GF-D8 (cell line): ENCODE measurements at regions not wholly inside any gene's neighbourhood (a gene's known extent, or its start where the extent isn't known, plus 50 kb on each side); places are given as distances from the start of the nearest gene placed in this dataset.
"Not testable (repeated sequence)": the region's sequence is repeated elsewhere in the genome, so short reads cannot be mapped to it uniquely, and the experiment has no call there.

ENCODE experiments used
- DNase-seq: peaks from one replicate; lab custom pipeline; 2025; lab: John Stamatoyannopoulos, UW

DNA sequence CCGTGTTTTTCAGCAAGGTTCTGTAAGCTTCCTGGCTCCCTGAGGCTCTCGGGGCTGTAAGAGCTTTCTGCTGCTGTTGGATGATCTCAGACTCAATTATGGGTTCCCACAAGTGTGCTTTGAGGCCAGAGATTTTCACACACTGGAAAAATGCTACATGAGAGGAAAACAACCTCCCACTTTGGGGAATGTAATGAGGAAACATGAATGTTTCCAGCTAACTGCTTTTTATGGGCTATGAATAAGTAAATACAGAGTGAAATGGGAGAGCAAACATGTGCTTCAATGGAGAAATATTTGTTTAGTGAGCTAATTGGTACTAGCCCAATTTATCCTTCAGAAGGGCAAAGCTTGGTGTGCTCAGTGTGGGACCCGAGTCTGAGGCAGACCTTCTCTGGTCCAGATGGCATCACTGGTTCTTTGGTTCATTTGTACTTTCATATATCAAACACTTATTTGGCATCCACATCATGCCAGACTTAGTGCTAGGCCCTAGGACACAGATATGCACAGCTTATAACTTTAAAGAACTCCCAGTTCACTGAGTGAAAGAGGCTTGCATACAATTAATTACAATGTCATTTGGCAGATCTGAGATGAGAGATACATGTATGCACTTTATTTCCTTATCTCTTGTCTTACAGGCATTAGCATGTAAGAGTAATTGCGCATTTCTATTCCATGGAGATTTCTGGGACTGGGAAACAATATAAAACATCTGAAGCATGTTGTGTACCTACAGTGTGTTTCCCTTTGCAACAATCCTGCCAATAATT, 248.8 kb downstream of the RDH14 start:
- no peak for DNase-seq

GRCh38 chr2:18309627-18310026, 250.8 kb downstream of the RDH14 start:
- DNase-seq = no peak

DNA sequence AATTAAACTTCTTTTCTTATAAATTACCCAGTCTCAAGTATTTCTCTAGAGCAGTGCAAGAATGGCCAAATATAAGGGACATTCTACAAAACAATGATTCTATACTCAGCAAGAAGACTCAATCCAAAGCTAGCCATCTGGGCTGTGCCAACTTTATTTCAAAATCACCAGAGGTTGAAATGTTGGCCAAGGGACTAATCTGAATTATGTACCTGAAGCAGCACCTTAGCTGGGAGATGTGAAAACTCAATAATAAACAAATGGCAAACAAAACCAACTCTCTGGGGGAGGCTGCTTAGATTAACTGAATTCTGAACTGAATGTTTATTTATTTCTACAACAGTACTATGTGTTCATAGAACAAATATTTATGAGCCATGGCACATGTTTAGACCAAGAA, 251.3 kb downstream of the RDH14 start:
- DNase-seq = no peak

DNA sequence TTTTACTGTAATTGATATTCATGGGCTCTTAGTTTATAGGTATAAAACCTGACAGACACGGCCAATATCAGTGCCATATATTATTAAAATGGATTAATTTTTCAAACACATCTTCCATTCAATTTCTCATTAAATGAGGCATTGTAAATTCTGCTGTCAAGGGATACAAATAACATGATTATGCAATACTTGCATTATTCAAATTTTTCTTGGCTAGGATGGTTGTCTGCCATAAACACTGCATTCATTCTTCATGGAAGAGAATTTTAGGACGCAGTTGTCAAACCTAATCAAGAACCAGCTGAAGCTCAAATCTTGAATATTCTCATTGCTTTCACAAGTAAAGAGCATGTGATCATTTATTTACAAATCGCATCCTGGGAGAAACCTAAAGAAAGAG, 255.6 kb downstream of the RDH14 start:
- DNase-seq = no peak

GRCh38 chr2:18301421-18302139, 258.9 kb downstream of the RDH14 start:
- no peak for DNase-seq

- DNase-seq = no peak
These were observed 260.8 kb downstream of the RDH14 start for GRCh38 chr2:18299423-18300212.

DNA sequence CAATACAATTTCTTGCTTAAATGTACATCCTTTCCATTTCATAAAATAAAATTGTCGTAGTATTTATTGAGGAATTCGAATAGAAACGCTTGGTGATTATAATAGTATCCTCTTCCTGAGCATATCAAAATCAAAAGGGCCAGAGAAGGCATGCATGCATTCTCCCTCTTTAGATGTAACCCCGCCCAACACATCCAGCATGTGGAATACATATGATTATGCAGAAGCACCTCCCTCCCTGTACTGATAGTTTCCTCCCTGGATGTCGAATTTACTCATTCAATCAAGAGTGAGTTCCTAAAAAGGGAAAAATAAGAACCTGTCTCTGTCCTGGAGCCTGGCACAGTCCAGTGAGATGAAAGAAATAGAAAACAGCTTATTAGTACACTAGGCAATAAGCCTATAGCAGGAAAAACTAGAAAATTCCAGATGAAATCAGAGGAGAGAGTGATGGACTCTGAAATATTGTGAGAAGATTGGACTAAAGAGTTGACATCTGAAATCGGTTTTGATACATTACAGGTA, 262.9 kb downstream of the RDH14 start:
- DNase-seq = no peak

DNA sequence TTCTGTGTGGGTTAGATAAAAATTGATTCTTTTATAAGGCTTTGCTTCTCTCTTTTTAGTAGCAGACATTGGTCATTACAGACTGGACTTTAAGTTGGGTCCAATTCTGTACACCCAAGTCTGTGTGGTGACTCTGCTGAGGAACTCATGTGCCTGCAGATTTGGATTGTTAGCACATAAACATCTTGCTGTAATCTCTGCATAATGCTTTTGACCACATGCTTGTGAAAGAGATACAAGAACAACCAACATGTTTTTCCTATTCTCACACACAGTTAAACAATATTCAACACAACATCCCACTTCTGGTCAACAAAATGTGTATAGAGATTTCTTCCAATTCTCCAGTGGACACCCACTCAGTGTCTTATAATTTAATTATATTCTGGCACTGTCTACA, 270.1 kb downstream of the RDH14 start:
- DNase-seq = no peak

DNA sequence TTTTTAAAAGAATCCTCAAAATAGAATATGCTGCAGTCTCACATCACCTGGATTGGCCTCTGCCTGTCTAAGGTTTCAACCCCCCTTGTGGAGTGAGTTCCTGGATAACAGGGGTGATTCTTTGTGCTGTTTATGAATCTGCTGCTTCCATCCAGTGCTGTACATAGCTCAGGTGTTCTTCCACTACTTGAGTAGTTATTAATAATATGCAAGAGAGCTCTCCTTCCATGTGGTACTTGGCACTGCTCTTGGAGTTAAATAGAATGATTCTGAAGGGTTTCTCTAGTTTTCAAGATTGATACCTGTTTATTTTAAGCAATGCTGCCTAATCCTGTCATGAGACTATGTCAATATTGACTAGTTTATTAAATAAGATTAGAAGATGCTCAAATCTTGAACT, 273.6 kb downstream of the RDH14 start:
- no peak for DNase-seq

- DNase-seq = no peak
These were observed 276.1 kb downstream of the RDH14 start for GRCh38 chr2:18284331-18284730.

- DNase-seq = no peak
These were observed 278.4 kb downstream of the RDH14 start for GRCh38 chr2:18282026-18282425.

- DNase-seq = no peak
These were observed 283.8 kb downstream of the RDH14 start for GRCh38 chr2:18276583-18277075.

- DNase-seq = no peak
These were observed 287.2 kb downstream of the RDH14 start for GRCh38 chr2:18273205-18273604.

DNA sequence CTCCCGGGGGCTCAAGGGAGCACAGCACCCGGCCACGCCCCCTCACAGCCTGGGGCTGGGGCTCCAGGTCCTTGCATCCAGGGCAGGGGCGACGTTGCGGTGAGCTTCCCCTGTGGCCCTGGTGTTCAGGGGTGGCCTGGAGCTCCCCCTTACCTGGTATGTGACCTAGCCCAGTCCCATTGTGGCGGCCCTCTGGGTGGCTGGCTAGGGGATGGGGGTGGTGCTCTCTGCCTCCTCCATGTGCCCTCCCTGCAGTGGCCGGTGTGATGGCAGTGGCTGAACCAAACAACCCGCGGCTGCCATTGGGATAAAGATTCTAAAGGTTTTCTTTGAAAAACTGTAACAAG, 288.3 kb downstream of the RDH14 start:
- DNase-seq = no peak

- no peak for DNase-seq
These were observed 288.9 kb downstream of the RDH14 start for GRCh38 chr2:18271370-18272147.

DNA sequence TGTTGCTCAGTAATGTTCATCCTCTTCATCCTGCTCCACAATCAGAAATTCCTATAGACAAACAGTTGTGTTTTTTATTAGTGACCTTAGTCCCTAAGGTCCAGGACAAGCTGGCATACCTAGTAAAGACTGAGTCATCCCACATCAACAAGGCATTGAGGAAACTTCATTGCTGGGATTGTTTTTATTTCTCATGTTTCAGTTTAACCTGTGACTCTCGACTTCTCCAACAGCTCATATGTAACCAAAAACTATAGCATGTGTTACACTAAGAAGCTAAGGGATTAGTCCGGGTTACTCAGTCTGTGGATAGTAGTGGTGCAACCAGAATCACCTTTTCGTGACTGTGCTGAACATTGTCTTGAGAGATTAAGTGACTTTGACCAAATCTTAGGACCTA, 292.1 kb downstream of the RDH14 start:
- no peak for DNase-seq

- no peak for DNase-seq
These were observed 293.0 kb downstream of the RDH14 start for GRCh38 chr2:18267501-18267900.

GRCh38 chr2:18266699-18267098, 293.8 kb downstream of the RDH14 start:
- DNase-seq = not testable (repeated sequence)

DNA sequence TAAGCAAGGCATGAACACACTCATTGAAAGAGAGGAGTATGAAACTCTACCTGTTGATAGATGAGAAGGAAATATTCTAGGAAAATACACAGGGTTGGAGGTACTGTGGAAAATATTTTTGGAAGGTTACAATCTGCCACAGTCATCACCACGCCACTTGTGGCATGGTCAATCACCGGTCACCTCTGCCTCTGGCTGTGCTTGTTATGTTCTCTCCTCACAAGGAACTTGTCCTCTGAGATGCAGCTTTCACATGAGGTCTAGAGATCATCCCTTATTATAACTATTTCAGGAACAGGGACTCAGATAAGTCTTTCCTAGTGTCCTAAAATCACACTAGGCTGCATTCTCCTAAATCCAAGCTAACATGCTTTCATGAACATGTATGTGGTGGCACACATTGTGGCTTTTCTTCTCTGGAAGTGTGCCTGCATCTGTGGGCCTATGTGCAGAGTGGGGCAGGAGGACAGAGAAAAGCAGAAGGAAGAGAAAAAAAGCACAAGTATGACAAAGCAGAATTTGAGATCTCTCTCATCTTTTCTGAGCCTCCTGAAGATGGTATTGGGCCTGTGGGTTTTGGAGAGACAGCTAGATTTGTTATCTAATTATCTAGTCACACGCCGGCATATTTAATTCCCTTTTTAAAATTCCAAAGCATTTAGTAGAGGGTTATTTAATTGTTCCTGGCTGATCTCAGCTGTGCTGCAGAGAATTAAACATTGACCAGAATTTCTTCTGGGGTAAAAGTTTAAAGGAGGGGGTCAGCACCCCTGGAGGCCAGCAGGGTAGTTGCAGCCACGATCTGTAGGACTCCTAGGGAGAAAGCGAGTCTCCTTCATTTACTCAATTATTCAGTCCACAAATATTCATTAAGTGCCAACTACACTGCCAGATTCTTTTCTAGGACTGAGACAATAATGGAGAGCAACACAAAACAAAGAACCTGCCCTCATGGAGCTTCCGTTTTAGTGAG, 294.6 kb downstream of the RDH14 start:
- DNase-seq = no peak

- no peak for DNase-seq
These were observed 297.9 kb downstream of the RDH14 start for GRCh38 chr2:18262601-18263000.
